GM12878 (cell line): ENCODE measurements at regions not wholly inside any gene's neighbourhood (a gene's known extent, or its start where the extent isn't known, plus 50 kb on each side); places are given as distances from the start of the nearest gene placed in this dataset.

Experiments used
- ATAC-seq: fragments of 200-7000 bp; cut with Tn5 transposase; 3 replicates; pipeline ENCODE4 v1.9.1; 2020; ENCODE audit warnings: mild to moderate bottlenecking, moderate library complexity
- BruUV-seq: library from RNA; stranded (reverse); fragments of 400-500 nt; replicated peaks from 2 replicates; lab custom pipeline; 2021; lab: Mats Ljungman, UMichigan
- CTCF ChIA-PET: fragments of 300-600 bp; sonication (Branson Sonifier 250); formaldehyde crosslinking; extraction: SDS; loops from one replicate; lab custom pipeline; 2021; ENCODE audit warnings: inconsistent platforms; lab: Yijun Ruan, JAX
- POLR2A ChIA-PET: fragments of 350-600 bp; formaldehyde crosslinking; extraction: SDS; loops from one replicate; lab custom pipeline; 2021; ENCODE audit warnings: inconsistent platforms; lab: Charles Lee
- RAD21 ChIA-PET: fragments of 300-600 bp; sonication (Branson Sonifier 250); formaldehyde crosslinking; loops from one replicate; lab custom pipeline; 2023; ENCODE audit warnings: antibody characterized with exemption; ENCODE audit not compliant: unreplicated experiment; lab: Charles Lee
- SMC1A ChIA-PET: fragments of 300-600 bp; sonication (Branson Sonifier 250); formaldehyde crosslinking; loops from one replicate; lab custom pipeline; 2023; ENCODE audit not compliant: unreplicated experiment, uncharacterized antibody; lab: Charles Lee
- DNase-seq: peaks from one replicate; pipeline ENCODE4 v3.0.0-alpha.2; 2011; ENCODE audit warnings: low read depth, low spot score
- FAIRE-seq: peaks from 3 replicates; lab custom pipeline; 2011; peaks lifted over from hg19 to GRCh38; lab: Jason Lieb, UNC
- H2AFZ ChIP-seq: 2 replicates; pipeline ENCODE4 v1.6.0; 2011; ENCODE audit warnings: low read depth, low read length, control low read depth; ENCODE audit not compliant: control insufficient read depth
- H3K27ac ChIP-seq: 2 replicates; pipeline ENCODE4 v1.5.1; 2011; ENCODE audit warnings: control low read depth; ENCODE audit not compliant: control insufficient read depth, insufficient read depth
- H3K27me3 ChIP-seq, 2 experiments: replicated peaks in 1 of 2; 2 replicates each; pipeline versions ENCODE4 v1.6.0 to v1.6.1; 2011; ENCODE audit warnings: low read length in 1 of 2; ENCODE audit not compliant: control insufficient read depth in 2 of 2, insufficient read depth in 2 of 2
- H3K36me3 ChIP-seq, 2 experiments: 2 replicates each; pipeline ENCODE4 v1.5.1; 2011; ENCODE audit warnings: low read length in 1 of 2; ENCODE audit not compliant: control insufficient read depth in 2 of 2, insufficient read depth in 2 of 2
- H3K4me1 ChIP-seq: 2 replicates; pipeline ENCODE4 v1.6.1; 2011; ENCODE audit warnings: mild to moderate bottlenecking, low read length, moderate library complexity, mixed read lengths; ENCODE audit not compliant: control insufficient read depth, insufficient read depth
- H3K4me2 ChIP-seq: 2 replicates; pipeline ENCODE4 v1.6.0; 2011; ENCODE audit warnings: control low read depth; ENCODE audit not compliant: control insufficient read depth, insufficient read depth
- H3K4me3 ChIP-seq: fragments of 200-600 bp; sonication (generic); 2 replicates; pipeline ENCODE4 v1.5.1; 2016
- H3K79me2 ChIP-seq: 2 replicates; pipeline ENCODE4 v1.6.0; 2011; ENCODE audit warnings: low read length; ENCODE audit not compliant: control insufficient read depth, insufficient read depth
- H3K9ac ChIP-seq: 2 replicates; pipeline ENCODE4 v1.8.0; 2011; ENCODE audit warnings: low read length, control low read depth, mixed read lengths; ENCODE audit not compliant: control insufficient read depth, insufficient read depth
- H3K9me3 ChIP-seq: replicated peaks from 3 replicates; pipeline ENCODE4 v1.5.1; 2011; ENCODE audit warnings: mild to moderate bottlenecking, low read length; ENCODE audit not compliant: control insufficient read depth, insufficient read depth
- H4K20me1 ChIP-seq: 2 replicates; pipeline ENCODE4 v1.6.0; 2011; ENCODE audit not compliant: control insufficient read depth, insufficient read depth
- ATF2 ChIP-seq: IDR thresholded peaks from 2 replicates; pipeline ENCODE4 v1.6.1; 2012; ENCODE audit warnings: low read length, inconsistent platforms
- WGBS: methylation state at CpG from one replicate; pipeline ENCODE4 v1.1.6; 2016; ENCODE audit warnings: low lambda C conversion rate; ENCODE audit not compliant: insufficient replicate concordance, insufficient coverage; ENCODE audit errors: missing lambda C conversion rate; 5-methylcytosine and 5-hydroxymethylcytosine counted together
- in situ Hi-C: fragments of 300-500 bp; cut with MboI; formaldehyde crosslinking; loops from 9 replicates; pipeline ENCODE4 v1.14.3; 2018; ENCODE audit warnings: mixed read lengths
- intact Hi-C: fragments of 100-400 bp; cut with micrococcal nuclease; formaldehyde crosslinking; loops from one replicate; pipeline ENCODE4 v1.14.2; 2022; ENCODE audit not compliant: unreplicated experiment
- TF ChIP-seq, protein P1 (sequence below): IDR thresholded peaks from 2 replicates; pipeline ENCODE4 v1.6.1; 2012; ENCODE audit warnings: mild to moderate bottlenecking, low read depth, low read length

DNA sequence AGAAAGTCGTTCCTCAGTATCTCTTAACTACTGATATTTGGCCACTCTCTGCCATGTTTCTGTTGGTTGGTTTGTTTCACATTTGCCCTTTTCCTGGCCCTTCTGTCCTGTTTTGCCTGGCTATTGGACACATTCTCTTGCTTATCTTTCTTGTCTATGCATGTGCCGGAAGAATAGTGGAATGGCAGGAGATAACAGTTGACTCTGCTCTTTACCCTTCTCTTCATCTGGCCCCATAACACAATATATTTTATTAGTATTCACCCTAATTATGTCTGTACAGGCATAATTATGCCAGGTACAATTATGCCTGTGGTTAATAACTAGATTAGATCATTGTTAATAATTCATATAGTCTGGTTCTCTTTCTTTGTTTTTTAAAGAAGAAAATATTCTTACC lies 243.5 kb upstream of the LMO3 start:
- Histone ChIP-seq H3K4me2 (no peak overlapping the region), H3K79me2 (no peaks in the 10 kb centered on the region), H3K4me3 (no peak overlapping the region), H3K27me3 (no peaks in the 10 kb centered on the region), H4K20me1 (no peaks in the 10 kb centered on the region), H3K9ac (no peak overlapping the region), H3K4me1 (no peaks in the 10 kb centered on the region), H3K36me3 (no peaks in the 10 kb centered on the region), H3K9me3 (no peaks in the 10 kb centered on the region), H3K27ac (no peak overlapping the region), H2AFZ (no peak overlapping the region)
- POLR2A ChIA-PET: interaction anchor here (0.6 kb wide), 2 partner anchors 8 to 380 kb away, joined by 4 to 9 read pairs; no protein-coding TSS in a partner anchor
- no peak for DNase-seq
- in situ Hi-C loops: no loop called here
- no peak for ATAC-seq
- TF ChIP-seq, protein P1, sequence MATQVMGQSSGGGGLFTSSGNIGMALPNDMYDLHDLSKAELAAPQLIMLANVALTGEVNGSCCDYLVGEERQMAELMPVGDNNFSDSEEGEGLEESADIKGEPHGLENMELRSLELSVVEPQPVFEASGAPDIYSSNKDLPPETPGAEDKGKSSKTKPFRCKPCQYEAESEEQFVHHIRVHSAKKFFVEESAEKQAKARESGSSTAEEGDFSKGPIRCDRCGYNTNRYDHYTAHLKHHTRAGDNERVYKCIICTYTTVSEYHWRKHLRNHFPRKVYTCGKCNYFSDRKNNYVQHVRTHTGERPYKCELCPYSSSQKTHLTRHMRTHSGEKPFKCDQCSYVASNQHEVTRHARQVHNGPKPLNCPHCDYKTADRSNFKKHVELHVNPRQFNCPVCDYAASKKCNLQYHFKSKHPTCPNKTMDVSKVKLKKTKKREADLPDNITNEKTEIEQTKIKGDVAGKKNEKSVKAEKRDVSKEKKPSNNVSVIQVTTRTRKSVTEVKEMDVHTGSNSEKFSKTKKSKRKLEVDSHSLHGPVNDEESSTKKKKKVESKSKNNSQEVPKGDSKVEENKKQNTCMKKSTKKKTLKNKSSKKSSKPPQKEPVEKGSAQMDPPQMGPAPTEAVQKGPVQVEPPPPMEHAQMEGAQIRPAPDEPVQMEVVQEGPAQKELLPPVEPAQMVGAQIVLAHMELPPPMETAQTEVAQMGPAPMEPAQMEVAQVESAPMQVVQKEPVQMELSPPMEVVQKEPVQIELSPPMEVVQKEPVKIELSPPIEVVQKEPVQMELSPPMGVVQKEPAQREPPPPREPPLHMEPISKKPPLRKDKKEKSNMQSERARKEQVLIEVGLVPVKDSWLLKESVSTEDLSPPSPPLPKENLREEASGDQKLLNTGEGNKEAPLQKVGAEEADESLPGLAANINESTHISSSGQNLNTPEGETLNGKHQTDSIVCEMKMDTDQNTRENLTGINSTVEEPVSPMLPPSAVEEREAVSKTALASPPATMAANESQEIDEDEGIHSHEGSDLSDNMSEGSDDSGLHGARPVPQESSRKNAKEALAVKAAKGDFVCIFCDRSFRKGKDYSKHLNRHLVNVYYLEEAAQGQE: no peak
- TF ChIP-seq ATF2: no peak
- RAD21 ChIA-PET: interaction anchor here (1.6 kb wide), 1 partner anchor 16 kb away, joined by 4 read pairs; no protein-coding TSS in a partner anchor
- CTCF ChIA-PET: interaction anchor here (1.1 kb wide), 1 partner anchor 13 kb away, joined by 4 read pairs; no protein-coding TSS in a partner anchor
- intact Hi-C loops: no loop called here
- 50% methylated on average over 2 of the region's 2 CpGs for WGBS
- SMC1A ChIA-PET: interaction anchor here (0.8 to 3.6 kb wide), 5 partner anchors 8 to 18 kb away, joined by 3 to 34 read pairs (median 6); no protein-coding TSS in a partner anchor
- no peak for FAIRE-seq
- no TSS peak for BruUV-seq
